ENCODE measurements at regions not wholly inside any gene's neighbourhood (a gene's known extent, or its start where the extent isn't known, plus 50 kb on each side); places are given as distances from the start of the nearest gene placed in this dataset.

GRCh38 chr10:4691301-4691700 lies 134.7 kb upstream of the AKR1E2 start:
- no peak for DNase-seq (ENCODE audit: low read depth, low spot score)

- DNase-seq (ENCODE audit: low read depth, low spot score): no peak
These were observed 137.4 kb upstream of the AKR1E2 start for GRCh38 chr10:4688601-4689000.

- no peak for DNase-seq (ENCODE audit: low read depth, low spot score)
These were observed 137.8 kb upstream of the AKR1E2 start for GRCh38 chr10:4688168-4688567.

- DNase-seq (ENCODE audit: low read depth, low spot score): no peak
These were observed 138.6 kb upstream of the AKR1E2 start for GRCh38 chr10:4687397-4687796.

GRCh38 chr10:4686644-4686996 lies 139.4 kb upstream of the AKR1E2 start:
- no peak for DNase-seq (ENCODE audit: low read depth, low spot score)

GRCh38 chr10:4685904-4686643 lies 139.9 kb upstream of the AKR1E2 start:
- DNase-seq (ENCODE audit: low read depth, low spot score): no peak

- DNase-seq (ENCODE audit: low read depth, low spot score): no peak
These were observed 140.5 kb upstream of the AKR1E2 start for GRCh38 chr10:4685491-4685890.

- no peak for DNase-seq (ENCODE audit: low read depth, low spot score)
These were observed 141.6 kb upstream of the AKR1E2 start for GRCh38 chr10:4684434-4684833.

- no peak for DNase-seq (ENCODE audit: low read depth, low spot score)
These were observed 142.2 kb upstream of the AKR1E2 start for GRCh38 chr10:4683838-4684237.

- no peak for DNase-seq (ENCODE audit: low read depth, low spot score)
These were observed 142.9 kb upstream of the AKR1E2 start for GRCh38 chr10:4683137-4683536.

- DNase-seq (ENCODE audit: low read depth, low spot score): no peak
These were observed 146.9 kb upstream of the AKR1E2 start for GRCh38 chr10:4678951-4679671.

GRCh38 chr10:4678023-4678950 lies 147.7 kb upstream of the AKR1E2 start:
- DNase-seq (ENCODE audit: low read depth, low spot score): no peak

- DNase-seq (ENCODE audit: low read depth, low spot score): no peak
These were observed 148.5 kb upstream of the AKR1E2 start for GRCh38 chr10:4677296-4678021.

- DNase-seq (ENCODE audit: low read depth, low spot score): no peak
These were observed 149.4 kb upstream of the AKR1E2 start for GRCh38 chr10:4676566-4676965.

GRCh38 chr10:4675808-4676207 lies 150.2 kb upstream of the AKR1E2 start:
- no peak for DNase-seq (ENCODE audit: low read depth, low spot score)

- DNase-seq (ENCODE audit: low read depth, low spot score): no peak
These were observed 152.5 kb upstream of the AKR1E2 start for GRCh38 chr10:4673279-4674040.

- DNase-seq (ENCODE audit: low read depth, low spot score): no peak
These were observed 153.8 kb upstream of the AKR1E2 start for GRCh38 chr10:4672201-4672600.

- no peak for DNase-seq (ENCODE audit: low read depth, low spot score)
These were observed 154.4 kb upstream of the AKR1E2 start for GRCh38 chr10:4671451-4672145.

- no peak for DNase-seq (ENCODE audit: low read depth, low spot score)
These were observed 155.3 kb upstream of the AKR1E2 start for GRCh38 chr10:4670737-4671136.

GRCh38 chr10:4669585-4669984 lies 156.4 kb upstream of the AKR1E2 start:
- DNase-seq (ENCODE audit: low read depth, low spot score): no peak
